Cerebellar cortex (tissue), 1 donor: ENCODE measurements at regions not wholly inside any gene's neighbourhood (a gene's known extent, or its start where the extent isn't known, plus 50 kb on each side); places are given as distances from the start of the nearest gene placed in this dataset.

Source experiments
- DNase-seq: peaks from one replicate; pipeline ENCODE4 v3.0.0-alpha.2; 2015; ENCODE audit warnings: low spot score

DNA sequence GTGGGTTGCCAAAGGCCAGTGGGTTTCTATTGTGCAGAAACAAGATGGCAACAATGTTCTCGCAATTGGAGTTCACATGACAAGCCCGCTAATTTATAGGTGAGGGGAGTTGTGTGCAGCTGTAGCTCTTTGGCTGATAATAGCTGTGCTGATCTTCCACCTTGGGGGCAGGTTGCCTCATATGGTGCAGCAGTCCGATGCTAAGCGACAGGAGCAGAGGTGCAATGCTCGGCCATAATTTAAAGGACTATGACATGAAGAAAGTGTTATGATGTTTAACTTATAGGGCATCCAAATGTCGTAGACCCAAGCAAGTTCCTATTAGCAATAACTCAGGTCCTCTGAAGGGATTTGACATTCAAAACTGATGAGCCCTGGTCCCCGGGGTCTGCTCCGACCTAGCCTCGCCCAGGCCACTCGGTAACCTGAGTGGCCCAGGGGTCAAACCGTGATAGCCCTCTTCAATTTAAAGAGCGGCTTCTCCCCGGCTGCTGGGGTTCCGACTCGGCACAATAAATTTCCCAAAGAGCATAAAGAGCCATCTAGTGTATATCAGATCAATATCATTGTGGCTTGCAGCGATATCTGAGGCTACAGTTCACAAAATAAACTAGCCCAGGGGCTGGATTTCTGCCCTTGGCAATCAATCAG, 724.0 kb downstream of the IRX1 start:
- no peak for DNase-seq

DNA sequence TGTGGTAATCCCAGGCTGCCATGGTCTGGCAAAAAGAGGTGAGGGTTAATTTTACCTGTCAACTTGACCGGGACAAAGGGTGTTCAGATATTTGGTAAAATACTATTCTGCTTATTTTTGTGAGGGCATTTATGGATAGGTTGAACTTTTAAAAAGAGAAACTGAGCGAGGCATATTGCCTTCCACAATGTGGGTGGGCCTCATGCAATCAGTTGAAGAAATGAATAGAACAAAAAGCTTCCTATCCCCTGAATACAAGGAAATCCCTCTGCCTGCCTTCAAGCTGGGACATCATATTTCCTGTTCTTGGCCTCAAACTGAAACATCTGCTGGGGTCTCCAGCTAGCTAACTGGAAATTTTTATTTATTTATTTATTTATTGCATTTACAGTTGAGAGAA, 734.7 kb downstream of the IRX1 start:
- no peak for DNase-seq

DNA sequence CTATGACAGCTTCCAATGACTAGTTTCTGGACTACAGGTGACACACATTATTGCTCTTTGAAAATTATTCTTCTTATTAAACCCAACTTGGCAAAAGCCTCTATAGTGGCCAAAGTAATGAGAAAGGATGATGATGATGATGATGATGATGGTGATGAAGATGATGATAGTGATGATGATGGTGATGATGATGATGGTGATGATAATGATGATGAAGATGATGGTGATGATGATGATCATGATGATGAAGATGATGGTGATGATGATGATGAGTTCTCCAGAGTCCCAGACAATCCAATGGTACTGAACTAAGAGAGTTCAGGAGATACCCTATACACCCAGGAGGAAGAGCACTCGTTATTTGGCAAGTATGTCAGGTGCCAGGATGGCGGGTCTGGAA, 739.4 kb downstream of the IRX1 start:
- no peak for DNase-seq

DNA sequence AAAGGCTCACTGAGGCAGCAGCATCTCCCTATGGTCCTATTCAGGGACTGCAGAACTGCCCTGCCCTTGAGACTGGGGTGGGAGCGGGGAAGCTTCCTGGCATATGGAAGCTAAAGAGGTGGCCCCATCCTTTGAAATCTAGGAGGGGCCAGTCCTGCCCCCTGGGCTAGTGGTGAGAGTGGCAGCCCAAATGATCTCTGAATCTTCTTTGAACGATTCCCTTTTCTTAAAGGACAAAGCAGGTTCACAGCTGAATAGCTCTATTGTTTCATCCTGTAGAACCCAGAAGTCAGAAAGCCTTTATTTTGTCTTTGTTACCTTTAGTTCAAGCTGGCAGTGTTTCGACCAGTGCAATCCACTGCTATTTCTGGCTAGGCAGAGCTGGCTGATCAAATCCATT, 741.9 kb downstream of the IRX1 start:
- no peak for DNase-seq

DNA sequence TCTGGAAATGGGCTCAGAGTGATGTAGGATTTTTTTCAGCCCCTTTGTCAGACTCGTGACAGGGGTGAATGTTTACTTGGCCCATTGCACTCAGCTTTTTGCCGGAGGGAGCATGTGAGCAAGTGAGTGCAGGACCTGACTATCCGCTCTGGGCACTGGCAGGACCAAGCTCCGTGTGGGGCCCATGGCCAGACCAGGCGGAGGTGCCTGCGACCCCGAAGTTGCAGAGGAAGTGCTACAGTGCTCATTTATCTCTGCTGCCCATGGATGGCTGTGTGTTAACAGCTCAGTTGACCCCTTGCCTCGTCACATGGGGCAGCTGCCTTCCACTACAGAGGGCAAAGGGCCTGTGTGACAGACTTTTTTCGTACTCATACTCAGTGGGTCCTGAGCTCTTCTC, 744.3 kb downstream of the IRX1 start:
- no peak for DNase-seq

DNA sequence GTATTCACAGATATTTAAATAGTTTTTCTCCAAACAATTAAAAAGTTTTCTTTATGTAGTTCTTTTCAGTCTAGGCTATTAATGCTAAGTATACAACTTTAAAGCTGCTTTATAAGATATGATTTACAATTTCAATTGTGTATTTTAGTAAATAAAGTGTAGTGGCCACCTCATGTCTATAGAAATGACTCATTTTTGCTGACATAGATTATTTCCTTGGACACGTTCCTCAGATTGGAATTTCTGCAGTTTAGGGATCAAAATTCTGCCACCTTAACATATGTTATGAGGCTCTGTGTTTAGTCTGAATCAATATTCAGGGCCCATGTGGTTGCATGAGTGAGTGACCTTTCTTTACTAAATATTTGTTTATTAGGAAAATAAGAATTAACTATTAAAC, 750.2 kb downstream of the IRX1 start:
- no peak for DNase-seq

DNA sequence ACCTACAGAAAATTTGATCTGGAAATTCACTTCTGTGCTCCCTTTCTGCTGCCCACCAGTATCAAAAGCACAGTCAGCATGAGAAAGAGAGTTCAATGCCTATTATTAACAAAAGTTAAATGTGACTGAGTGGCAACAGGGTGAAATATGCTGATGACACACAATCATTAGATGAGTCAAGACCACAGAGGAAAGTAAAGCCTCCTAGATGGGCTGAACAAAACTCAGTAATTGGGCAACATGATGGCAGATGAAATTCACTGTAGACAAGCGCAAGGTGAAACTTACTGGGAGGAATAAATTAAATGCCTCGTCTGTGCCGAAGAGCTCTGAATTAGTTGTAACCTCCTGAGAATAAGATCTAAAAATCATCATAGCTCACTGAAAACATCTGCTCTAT, 752.8 kb downstream of the IRX1 start:
- DNase-seq, result no peak

DNA sequence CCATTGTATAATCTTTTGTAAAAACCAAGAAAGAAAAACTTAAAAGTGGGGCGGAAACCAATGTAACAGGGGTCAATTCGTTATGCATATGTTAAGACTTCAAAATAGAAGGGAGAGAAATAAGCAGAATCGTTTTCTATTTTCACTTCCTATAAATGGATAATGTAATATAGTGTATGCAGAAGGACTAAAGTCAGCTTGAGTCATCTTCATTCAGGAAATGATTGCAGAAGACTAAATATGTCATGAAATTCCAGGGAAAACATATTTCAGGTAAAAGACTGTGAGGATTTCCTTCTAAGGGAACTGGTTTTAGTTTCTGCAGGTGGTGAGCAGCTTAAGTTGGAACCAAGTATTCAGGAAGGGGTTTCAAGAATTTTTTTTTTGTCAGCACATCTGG, 753.3 kb downstream of the IRX1 start:
- DNase-seq, result no peak

DNA sequence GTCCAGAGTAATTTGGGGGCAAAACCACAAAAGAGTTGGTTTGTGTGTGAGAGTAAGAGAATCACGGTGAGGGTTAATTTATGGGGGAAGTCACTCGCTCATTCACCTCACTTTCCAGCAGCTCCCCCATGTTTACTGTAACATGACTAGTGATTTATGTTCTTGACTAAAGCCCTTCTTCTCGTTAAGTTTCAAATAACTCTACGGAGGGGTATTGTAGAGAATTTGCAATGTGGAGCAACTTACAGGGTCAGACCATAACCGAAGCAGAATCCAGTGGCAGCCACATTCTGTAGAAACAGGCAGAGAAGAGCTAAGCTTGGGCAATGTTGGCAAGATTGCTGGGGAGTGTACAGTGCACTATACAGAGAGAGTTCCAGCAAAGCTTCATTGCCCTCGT, 760.6 kb downstream of the IRX1 start:
- DNase-seq, result no peak

DNA sequence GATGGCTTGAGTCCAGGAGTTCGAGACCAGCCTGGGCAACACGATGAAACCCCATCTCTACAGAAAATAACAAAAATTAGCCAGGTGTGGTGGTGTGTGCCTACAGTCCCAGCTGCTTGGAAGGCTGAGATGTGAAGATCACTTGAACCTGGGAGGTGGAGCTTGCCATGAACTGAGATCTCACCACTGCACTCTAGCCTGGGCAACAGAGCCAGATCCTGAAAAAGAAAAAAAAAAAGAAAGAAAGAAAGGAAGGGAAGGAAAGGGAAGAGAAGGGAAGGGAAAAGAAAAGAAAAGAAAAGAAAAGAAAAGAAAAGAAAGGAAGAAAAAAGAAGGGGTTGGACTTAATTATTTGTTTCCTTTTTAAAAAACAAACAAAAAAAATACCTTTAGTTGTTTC, 764.2 kb downstream of the IRX1 start:
- no peak for DNase-seq

DNA sequence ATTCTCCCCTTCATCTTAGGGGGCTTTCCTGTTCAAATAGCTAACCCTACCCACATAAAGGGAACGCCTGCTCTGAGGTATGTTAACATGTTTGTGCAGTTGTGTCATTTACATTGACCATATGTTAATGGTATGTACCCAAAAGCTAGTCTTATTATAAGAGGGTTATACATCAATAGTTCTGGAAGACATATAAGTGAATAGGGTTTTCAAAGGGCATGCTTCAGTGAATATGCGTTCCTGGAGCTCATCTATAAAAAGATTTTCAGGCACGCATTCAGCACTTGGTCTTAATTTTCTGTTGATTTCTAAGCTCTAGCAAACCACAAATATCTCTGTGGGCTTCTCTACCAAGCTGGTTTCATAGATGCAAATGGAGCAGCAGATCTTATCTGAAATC, 766.1 kb downstream of the IRX1 start:
- DNase-seq, result no peak

DNA sequence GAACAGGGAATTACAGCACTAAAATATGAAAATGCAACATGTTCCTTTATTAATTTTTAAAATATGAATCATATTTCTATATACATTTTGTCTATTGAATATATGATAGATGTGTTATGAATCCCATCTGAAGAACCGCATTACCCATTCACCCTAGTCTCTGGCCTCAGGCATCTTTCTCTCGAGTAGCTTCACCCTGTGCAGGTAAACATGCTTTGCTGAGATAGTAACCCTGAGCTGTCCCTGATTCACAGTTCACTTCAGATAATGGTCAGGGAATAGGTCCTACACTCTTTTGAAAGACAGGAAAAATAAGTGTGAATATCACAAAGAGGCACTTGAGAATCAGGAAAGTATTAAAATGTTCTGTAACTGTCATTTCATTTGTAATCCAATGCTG, 766.8 kb downstream of the IRX1 start:
- no peak for DNase-seq

DNA sequence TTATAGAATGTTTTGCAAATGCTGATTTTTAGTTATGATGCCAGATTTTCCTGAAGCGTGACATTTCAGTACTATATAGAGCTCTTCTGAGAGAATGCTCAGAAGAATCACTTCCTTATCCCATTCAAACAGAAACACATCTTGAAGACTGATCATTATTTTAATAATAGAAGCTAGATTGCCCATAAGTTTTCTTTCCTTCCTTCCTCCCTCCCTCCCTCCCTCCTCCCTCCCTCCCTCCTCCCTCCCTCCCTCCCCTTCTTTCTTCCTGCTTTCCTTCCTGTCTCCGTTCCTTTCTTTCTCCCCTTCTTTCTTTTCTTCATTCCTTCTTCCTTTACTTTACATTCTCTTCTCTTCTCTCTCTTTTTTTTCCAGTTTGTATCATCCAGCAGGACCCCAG, 767.4 kb downstream of the IRX1 start:
- no peak for DNase-seq

DNA sequence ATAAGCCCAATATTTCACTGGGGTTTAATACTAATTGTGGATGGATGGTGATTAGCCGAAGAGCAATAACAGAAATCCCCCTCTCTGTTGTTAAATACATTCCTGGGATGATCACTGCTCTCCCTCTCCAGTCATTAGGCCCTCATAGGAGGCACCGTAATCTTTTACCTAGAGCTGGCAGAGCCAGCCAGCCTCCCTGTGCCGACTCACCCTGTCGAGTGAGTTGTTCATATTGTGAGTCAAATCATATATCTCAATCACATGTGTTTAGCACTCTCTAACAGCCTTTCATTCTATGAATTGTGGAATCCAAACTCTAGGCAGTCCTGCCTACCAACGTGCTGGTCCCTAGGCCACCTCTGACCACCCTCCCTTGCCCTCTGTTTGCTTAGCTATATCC, 771.0 kb downstream of the IRX1 start:
- DNase-seq, result no peak

DNA sequence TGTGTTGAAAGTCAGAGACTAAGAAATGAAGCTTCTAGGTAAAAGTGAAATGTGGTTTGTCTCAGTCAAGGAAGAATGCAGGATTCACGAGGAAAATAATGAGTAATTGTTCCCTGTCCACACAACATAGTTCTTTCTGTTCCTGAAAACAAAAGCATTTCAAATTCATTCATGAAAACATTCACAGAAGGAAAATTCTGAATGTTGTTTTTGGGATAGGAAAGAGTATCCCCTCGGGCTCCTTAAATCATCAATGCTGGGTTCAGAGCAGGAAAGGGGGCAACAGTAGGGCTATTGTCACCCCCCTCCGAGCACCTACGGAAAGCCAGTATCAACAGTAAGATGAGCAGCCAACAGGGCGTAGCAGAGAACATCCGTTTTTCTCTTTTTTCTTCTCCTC, 769.9 kb upstream of the ADAMTS16 start:
- DNase-seq, result no peak

DNA sequence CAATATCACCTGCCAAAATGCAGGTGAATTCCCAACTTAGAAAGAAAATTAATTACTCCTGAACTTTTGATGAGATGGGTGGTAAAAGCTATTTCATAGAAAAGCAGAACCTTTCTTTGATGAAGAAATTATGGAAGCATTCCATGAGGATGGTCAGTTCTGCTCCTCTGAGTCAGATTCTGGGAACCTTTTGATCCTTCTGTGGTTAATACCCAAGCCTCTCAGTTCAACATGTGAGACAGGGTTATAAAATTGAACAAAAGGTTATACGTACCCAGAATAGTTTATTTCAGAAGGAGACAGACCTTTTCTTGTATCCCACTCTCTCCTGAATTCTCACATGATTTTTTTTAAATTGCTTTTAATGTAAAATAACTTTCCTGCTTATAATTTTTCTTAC, 767.6 kb upstream of the ADAMTS16 start:
- no peak for DNase-seq

DNA sequence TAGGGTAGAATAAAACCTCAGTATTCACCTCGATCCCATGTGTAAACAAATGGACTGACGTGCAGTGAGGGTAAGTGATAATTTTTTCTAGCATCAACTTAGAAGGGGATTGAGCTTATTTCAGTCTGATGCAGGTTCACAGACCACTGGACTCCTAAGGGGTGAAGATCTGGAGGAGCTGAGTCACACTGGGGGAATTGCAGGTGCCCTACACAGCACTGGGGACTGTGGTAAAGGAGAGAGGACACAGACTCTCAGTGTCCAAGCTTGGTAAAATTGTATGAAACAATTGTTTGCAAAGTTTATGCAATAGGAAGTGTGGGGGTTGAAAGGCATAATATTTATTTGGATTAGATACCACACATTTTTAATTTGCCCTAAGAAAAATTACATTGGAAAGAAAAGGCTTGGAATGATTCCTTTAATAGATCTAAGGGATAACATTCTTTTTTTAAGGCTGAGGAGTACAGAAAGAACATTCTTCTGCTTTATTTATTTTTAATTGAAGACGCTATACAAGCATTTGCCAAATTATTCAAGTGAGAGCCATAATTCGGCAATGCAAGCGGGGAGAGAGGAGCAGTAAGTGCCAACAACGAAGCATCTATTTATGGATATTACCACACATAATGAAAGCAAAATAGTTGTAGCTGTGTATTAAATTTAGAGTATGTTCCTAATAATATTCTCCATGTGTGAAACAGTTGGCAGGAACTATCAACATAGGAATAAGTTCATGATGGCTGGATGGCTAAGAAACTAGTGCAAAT, 766.9 kb upstream of the ADAMTS16 start:
- DNase-seq, result no peak

DNA sequence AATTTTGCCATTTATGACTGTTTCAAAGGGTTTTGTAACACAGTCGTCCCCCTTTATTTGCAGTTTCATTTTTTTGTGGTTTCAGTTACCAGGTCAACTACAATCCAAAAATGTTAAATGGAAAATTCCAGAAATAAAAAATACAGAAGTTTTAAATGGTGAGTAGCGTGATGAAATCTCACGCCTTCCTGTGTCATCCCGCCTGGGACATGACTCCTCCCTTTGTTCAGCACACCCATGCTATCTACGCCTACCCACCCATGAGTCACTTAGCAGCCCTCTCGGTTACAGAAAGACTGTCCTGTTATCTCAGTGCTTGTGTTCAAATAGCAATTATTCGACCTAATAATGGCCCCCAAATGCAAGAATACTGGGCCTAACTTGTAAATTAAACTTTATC, 765.3 kb upstream of the ADAMTS16 start:
- DNase-seq, result no peak

DNA sequence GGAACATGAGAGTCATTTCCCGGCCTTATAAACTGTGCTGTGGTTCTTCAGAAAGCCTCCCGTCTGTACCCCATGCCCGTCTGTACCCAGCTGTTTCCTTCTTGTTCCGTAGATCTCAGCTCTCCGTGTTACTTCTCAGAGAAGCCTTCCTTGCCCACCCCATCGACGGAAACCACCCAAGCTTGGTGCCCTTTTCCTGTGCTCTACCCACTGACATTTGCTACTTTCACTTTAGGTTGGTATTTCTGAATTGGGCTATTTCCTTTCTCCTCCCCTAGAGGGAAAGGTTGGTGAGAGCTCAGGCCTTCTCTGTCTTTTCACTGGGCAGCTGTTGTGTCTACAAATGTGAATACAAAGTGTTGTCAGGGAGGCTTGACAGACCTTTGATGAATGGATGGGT, 764.5 kb upstream of the ADAMTS16 start:
- no peak for DNase-seq

DNA sequence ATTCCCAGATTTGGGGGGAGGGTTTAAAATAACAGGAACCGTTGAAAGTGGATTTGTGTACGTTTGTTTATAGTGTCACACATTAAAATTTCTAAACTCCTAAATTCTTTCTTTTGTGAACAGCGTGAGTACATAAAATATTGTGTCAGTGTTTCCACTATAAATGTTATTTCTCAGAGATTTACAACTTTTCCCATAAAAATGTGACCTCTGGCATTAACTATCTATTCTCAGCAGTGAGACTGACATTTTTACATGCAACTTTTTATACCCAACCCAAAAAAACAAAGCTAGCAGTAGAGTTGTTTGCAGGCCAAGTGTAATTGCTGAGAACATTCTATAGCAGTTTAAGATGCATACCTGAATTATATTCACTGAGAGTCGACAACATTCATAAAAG, 757.0 kb upstream of the ADAMTS16 start:
- no peak for DNase-seq

DNA sequence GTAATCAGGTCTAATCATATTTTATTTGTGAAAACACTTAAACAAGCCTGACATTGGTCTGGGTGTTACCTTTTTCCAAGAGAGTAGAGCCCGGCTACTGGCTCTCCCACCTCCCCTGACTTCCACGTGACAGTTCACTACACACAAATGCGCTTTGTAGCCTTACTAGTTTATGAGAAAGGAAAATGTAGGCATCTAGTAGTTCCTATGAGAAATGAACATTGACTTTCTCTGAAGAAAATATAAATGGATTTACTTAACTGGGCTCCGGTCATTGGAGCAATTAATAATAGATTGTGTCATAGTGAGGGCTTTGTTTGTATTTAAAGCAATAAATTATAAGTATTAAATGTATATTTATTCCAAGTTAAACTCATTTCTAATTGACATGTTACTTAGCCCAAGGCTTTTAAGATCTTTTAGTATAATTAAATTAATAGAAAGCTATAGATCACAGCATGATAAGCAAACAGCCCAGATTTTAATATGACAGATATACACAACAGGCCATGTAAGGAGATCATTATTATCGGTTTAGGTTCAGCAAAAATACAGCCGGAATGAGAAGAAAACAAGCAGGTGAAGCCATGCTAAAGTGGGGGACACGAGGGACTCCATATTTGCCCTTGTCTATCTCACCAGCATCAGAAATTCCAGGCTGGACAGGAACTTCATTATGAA, 756.5 kb upstream of the ADAMTS16 start:
- no peak for DNase-seq

DNA sequence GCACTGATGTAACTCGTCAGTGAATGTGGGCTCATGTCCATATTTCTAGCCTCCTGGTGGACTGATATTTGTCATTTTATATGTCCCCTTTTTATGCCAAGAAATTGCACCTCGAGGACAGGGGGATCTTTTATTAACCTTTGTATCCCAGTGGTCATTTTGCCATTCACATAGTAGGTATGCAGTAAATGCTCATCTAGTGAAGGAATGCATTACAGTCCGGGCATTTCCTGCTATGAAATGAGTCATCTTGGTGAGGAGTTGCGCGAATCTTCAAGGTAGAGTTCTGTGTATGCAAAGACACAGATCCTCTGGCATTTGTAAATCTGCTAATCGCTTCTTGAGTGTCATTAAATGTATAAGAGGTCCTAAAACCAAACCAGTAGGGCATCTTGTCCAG, 755.5 kb upstream of the ADAMTS16 start:
- no peak for DNase-seq

DNA sequence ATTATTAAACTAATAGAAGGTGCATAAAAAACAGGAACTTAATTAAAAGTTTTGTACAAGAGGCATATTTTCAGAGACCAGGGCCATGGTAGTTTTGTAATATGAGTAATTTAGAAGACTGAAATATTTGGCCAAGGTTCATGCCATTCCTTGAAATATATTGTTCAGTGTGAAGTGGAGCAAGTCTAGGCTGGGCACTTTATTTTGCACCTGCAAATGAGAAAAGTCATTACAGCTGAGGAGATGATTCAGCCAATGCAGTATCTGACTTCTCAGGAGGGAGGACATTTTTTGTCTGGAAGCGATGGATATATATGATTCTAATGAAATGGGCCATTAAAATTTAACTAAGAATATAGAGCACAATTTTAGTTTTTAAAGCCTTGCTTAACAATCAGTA, 754.0 kb upstream of the ADAMTS16 start:
- no peak for DNase-seq

DNA sequence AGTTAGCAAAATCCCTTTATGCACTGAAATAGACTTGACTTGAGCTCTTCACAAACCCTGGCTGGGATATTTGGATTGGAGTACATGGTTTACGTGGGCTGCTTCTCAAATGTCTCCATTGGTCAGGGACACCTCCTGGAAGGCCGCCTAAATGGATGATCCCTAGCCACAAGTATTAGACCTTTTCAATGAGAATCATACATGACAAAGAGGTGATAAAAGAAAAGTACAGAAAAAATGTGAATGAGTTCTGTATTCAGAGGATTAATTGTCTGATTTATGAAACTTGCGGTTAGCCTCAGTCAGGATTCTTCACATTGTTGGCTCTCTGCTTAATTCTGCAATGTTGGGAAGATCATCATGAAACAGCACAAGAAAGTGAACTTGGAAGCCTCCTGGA, 752.8 kb upstream of the ADAMTS16 start:
- DNase-seq, result no peak
